HFF-Myc (cell line): ENCODE measurements at regions not wholly inside any gene's neighbourhood (a gene's known extent, or its start where the extent isn't known, plus 50 kb on each side); places are given as distances from the start of the nearest gene placed in this dataset.
"Not testable (repeated sequence)": the region's sequence is repeated elsewhere in the genome, so short reads cannot be mapped to it uniquely, and the experiment has no call there.

Experiments used
- DNase-seq: peaks from one replicate; pipeline ENCODE4 v3.0.0-alpha.2; 2011; ENCODE audit warnings: low read depth; ENCODE audit errors: extremely low read depth
- H3K4me3 ChIP-seq: replicated peaks from 2 replicates; pipeline ENCODE4 v1.5.1; 2011; ENCODE audit warnings: low read depth, mild to moderate bottlenecking, control low read depth, low read length
- TF ChIP-seq, protein P1 (sequence below): IDR thresholded peaks from 2 replicates; pipeline ENCODE4 v1.5.1; 2012; ENCODE audit warnings: mild to moderate bottlenecking, low read depth, low read length, control low read depth; ENCODE audit errors: missing control alignments

- TF ChIP-seq, protein P1, sequence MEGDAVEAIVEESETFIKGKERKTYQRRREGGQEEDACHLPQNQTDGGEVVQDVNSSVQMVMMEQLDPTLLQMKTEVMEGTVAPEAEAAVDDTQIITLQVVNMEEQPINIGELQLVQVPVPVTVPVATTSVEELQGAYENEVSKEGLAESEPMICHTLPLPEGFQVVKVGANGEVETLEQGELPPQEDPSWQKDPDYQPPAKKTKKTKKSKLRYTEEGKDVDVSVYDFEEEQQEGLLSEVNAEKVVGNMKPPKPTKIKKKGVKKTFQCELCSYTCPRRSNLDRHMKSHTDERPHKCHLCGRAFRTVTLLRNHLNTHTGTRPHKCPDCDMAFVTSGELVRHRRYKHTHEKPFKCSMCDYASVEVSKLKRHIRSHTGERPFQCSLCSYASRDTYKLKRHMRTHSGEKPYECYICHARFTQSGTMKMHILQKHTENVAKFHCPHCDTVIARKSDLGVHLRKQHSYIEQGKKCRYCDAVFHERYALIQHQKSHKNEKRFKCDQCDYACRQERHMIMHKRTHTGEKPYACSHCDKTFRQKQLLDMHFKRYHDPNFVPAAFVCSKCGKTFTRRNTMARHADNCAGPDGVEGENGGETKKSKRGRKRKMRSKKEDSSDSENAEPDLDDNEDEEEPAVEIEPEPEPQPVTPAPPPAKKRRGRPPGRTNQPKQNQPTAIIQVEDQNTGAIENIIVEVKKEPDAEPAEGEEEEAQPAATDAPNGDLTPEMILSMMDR = no peak
- H3K4me3 ChIP-seq = no peak overlapping the region
- DNase-seq = no peak
These were observed 367.7 kb upstream of the DPYD start for GRCh38 chr1:98288494-98288893.

DNA sequence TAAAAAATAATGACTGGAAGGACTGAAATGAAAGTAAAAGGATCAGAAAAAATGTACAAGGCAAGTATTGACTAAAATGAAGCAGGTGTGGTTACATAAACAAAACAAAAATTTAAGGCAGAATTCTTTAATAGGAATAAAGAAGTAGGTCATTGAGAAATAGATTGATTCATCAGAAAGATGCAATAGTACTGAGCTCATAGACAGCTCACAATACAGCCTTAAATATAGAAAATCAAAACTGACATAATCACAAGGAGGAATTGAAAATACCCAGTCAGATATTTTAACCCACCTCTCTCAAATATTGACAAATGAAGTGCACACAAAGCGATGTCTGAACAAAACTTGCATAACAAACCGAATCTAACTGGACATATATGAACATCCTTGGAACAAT lies 366.8 kb upstream of the DPYD start:
- H3K4me3 ChIP-seq = no peak overlapping the region
- DNase-seq = no peak
- TF ChIP-seq, protein P1 = no peak

- DNase-seq = no peak
- H3K4me3 ChIP-seq = no peak overlapping the region
- TF ChIP-seq, protein P1 = no peak
These were observed 365.8 kb upstream of the DPYD start for GRCh38 chr1:98286656-98287055.

DNA sequence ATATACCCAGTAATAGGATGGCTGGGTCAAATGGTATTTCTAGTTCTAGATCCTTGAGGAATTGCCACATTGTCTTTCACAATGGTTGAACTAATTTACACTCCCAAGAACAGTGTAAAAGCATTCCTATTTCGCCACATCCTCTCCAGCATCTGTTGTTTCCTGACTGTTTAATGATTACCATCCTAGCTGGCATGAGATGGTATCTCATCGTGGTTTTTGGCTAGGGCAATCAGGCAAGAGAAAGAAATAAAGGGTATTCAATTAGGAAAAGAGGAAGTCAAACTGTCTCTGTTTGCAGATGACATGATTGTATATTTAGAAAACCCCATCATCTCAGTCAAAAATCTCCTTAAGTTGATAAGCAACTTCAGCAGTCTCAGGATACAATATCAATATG lies 364.5 kb upstream of the DPYD start:
- not testable (repeated sequence) for H3K4me3 ChIP-seq, DNase-seq

GRCh38 chr1:98280049-98280448 lies 359.2 kb upstream of the DPYD start:
- H3K4me3 ChIP-seq = no peak overlapping the region
- TF ChIP-seq, protein P1 = no peak
- no peak for DNase-seq

DNA sequence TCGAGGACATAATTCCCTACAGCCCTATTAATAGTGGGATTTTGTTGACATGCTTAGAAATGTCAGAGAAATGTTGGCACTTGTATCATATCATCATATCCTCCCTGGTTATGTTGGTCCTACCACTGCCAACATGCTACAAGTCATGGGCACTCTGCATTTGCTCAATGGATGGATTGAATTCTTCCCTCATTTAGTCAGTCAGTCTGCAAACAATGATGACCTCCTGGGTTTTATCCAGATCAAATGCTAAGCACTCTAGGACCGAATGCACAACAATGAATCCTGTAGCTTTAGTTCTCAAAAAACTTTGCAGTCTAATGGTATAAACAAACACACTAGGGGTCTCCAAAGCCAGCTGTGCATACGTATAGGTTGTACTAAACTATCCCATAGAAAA lies 357.2 kb upstream of the DPYD start:
- DNase-seq = no peak
- no peak overlapping the region for H3K4me3 ChIP-seq
- TF ChIP-seq, protein P1 = no peak

DNA sequence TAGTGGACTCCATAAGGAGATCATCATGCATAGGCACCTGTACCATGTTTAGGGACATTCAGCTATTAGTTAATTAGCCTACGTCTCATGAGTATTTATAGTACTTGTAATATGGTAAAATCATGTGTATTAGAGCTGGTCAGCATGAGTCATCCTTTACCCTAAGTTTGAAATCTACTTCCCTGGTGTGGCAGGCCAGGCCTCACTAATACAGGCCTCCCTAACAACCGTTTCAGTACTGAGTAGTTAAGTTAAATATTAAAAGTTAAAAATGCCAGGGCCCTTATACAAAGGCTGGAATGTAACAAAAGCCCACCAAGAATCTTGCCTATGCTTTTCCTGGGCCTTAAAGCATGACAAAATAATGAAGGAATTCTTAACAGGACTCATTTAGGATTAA lies 356.3 kb upstream of the DPYD start:
- peak; percentile 33 for DNase-seq
- TF ChIP-seq, protein P1 = no peak
- H3K4me3 ChIP-seq = no peak overlapping the region
